ENCODE measurements at regions not wholly inside any gene's neighbourhood (a gene's known extent, or its start where the extent isn't known, plus 50 kb on each side); places are given as distances from the start of the nearest gene placed in this dataset.

GRCh38 chr20:60804918-60805630 is 447.0 kb upstream of the CDH4 start:
- Histone ChIP-seq H3K4me1 (ENCODE audit: control insufficient read depth, insufficient read depth, low read length) (no peaks in the 10 kb centered on the region), H3K27me3 (ENCODE audit: control insufficient read depth, insufficient read depth, low read length) (no peaks in the 10 kb centered on the region), H3K36me3 (ENCODE audit: control insufficient read depth, insufficient read depth, low read length) (no peaks in the 10 kb centered on the region), H3K9ac (ENCODE audit: low read length) (no peak overlapping the region), H3K9me3 (ENCODE audit: control insufficient read depth, low read length) (no peaks in the 10 kb centered on the region), H3K4me3 (ENCODE audit: low read length) (no peak overlapping the region)

- no peaks in the 10 kb centered on the region for H3K36me3 ChIP-seq (ENCODE audit: control insufficient read depth, insufficient read depth, low read length)
- no peaks in the 10 kb centered on the region for H3K4me1 ChIP-seq (ENCODE audit: control insufficient read depth, insufficient read depth, low read length)
- H3K27me3 ChIP-seq (ENCODE audit: control insufficient read depth, insufficient read depth, low read length): no peaks in the 10 kb centered on the region
- H3K9me3 ChIP-seq (ENCODE audit: control insufficient read depth, low read length): no peaks in the 10 kb centered on the region
- H3K9ac ChIP-seq (ENCODE audit: low read length): no peak overlapping the region
- no peak overlapping the region for H3K4me3 ChIP-seq (ENCODE audit: low read length)
Observed at GRCh38 chr20:60806354-60806753, 445.7 kb upstream of the CDH4 start.

- Histone ChIP-seq H3K36me3 (ENCODE audit: control insufficient read depth, insufficient read depth, low read length) (no peaks in the 10 kb centered on the region), H3K27me3 (ENCODE audit: control insufficient read depth, insufficient read depth, low read length) (no peaks in the 10 kb centered on the region), H3K4me3 (ENCODE audit: low read length) (no peak overlapping the region), H3K4me1 (ENCODE audit: control insufficient read depth, insufficient read depth, low read length) (no peaks in the 10 kb centered on the region), H3K9ac (ENCODE audit: low read length) (no peak overlapping the region), H3K9me3 (ENCODE audit: control insufficient read depth, low read length) (no peaks in the 10 kb centered on the region)
Observed at GRCh38 chr20:60806824-60807223, 445.2 kb upstream of the CDH4 start.

- no peaks in the 10 kb centered on the region for H3K4me1 ChIP-seq (ENCODE audit: control insufficient read depth, insufficient read depth, low read length)
- no peak overlapping the region for H3K9ac ChIP-seq (ENCODE audit: low read length)
- no peaks in the 10 kb centered on the region for H3K9me3 ChIP-seq (ENCODE audit: control insufficient read depth, low read length)
- no peak overlapping the region for H3K4me3 ChIP-seq (ENCODE audit: low read length)
- H3K36me3 ChIP-seq (ENCODE audit: control insufficient read depth, insufficient read depth, low read length): no peaks in the 10 kb centered on the region
- H3K27me3 ChIP-seq (ENCODE audit: control insufficient read depth, insufficient read depth, low read length): no peaks in the 10 kb centered on the region
Observed at GRCh38 chr20:60808003-60808672, 443.9 kb upstream of the CDH4 start.

- Histone ChIP-seq H3K4me3 (ENCODE audit: low read length) (no peak overlapping the region), H3K27me3 (ENCODE audit: control insufficient read depth, insufficient read depth, low read length) (no peaks in the 10 kb centered on the region), H3K9ac (ENCODE audit: low read length) (no peak overlapping the region), H3K36me3 (ENCODE audit: control insufficient read depth, insufficient read depth, low read length) (no peaks in the 10 kb centered on the region), H3K9me3 (ENCODE audit: control insufficient read depth, low read length) (no peaks in the 10 kb centered on the region), H3K4me1 (ENCODE audit: control insufficient read depth, insufficient read depth, low read length) (no peaks in the 10 kb centered on the region)
Observed at GRCh38 chr20:60808701-60809100, 443.4 kb upstream of the CDH4 start.

- Histone ChIP-seq H3K4me1 (ENCODE audit: control insufficient read depth, insufficient read depth, low read length) (no peaks in the 10 kb centered on the region), H3K4me3 (ENCODE audit: low read length) (no peak overlapping the region), H3K36me3 (ENCODE audit: control insufficient read depth, insufficient read depth, low read length) (no peaks in the 10 kb centered on the region)
Observed at GRCh38 chr20:60810561-60810960, 441.5 kb upstream of the CDH4 start.

GRCh38 chr20:60812561-60812960 is 439.5 kb upstream of the CDH4 start:
- no peaks in the 10 kb centered on the region for H3K36me3 ChIP-seq (ENCODE audit: control insufficient read depth, insufficient read depth, low read length)
- no peaks in the 10 kb centered on the region for H3K9me3 ChIP-seq (ENCODE audit: control insufficient read depth, low read length)
- H3K27me3 ChIP-seq (ENCODE audit: control insufficient read depth, insufficient read depth, low read length): no peaks in the 10 kb centered on the region
- H3K9ac ChIP-seq (ENCODE audit: low read length): no peak overlapping the region
- H3K4me1 ChIP-seq (ENCODE audit: control insufficient read depth, insufficient read depth, low read length): no peaks in the 10 kb centered on the region
- no peak overlapping the region for H3K4me3 ChIP-seq (ENCODE audit: low read length)

More at GRCh38 chr20:60810561-60810960, 441.5 kb upstream of the CDH4 start:
- no peaks in the 10 kb centered on the region for H3K9me3 ChIP-seq (ENCODE audit: control insufficient read depth, low read length)
- no peak overlapping the region for H3K9ac ChIP-seq (ENCODE audit: low read length)
- H3K27me3 ChIP-seq (ENCODE audit: control insufficient read depth, insufficient read depth, low read length): no peaks in the 10 kb centered on the region

GRCh38 chr20:60813066-60813465 is 439.0 kb upstream of the CDH4 start:
- H3K4me1 ChIP-seq (ENCODE audit: control insufficient read depth, insufficient read depth, low read length): no peaks in the 10 kb centered on the region
- no peak overlapping the region for H3K9ac ChIP-seq (ENCODE audit: low read length)
- no peak overlapping the region for H3K4me3 ChIP-seq (ENCODE audit: low read length)
- no peaks in the 10 kb centered on the region for H3K36me3 ChIP-seq (ENCODE audit: control insufficient read depth, insufficient read depth, low read length)
- no peaks in the 10 kb centered on the region for H3K27me3 ChIP-seq (ENCODE audit: control insufficient read depth, insufficient read depth, low read length)
- H3K9me3 ChIP-seq (ENCODE audit: control insufficient read depth, low read length): no peaks in the 10 kb centered on the region

- H3K36me3 ChIP-seq (ENCODE audit: control insufficient read depth, insufficient read depth, low read length): no peaks in the 10 kb centered on the region
- H3K9ac ChIP-seq (ENCODE audit: low read length): no peak overlapping the region
- H3K27me3 ChIP-seq (ENCODE audit: control insufficient read depth, insufficient read depth, low read length): no peaks in the 10 kb centered on the region
- H3K4me1 ChIP-seq (ENCODE audit: control insufficient read depth, insufficient read depth, low read length): no peaks in the 10 kb centered on the region
- no peak overlapping the region for H3K4me3 ChIP-seq (ENCODE audit: low read length)
- no peaks in the 10 kb centered on the region for H3K9me3 ChIP-seq (ENCODE audit: control insufficient read depth, low read length)
Observed at GRCh38 chr20:60815656-60816055, 436.4 kb upstream of the CDH4 start.

GRCh38 chr20:60816901-60817300 is 435.2 kb upstream of the CDH4 start:
- H3K4me1 ChIP-seq (ENCODE audit: control insufficient read depth, insufficient read depth, low read length): no peaks in the 10 kb centered on the region
- H3K9me3 ChIP-seq (ENCODE audit: control insufficient read depth, low read length): no peaks in the 10 kb centered on the region
- no peak overlapping the region for H3K4me3 ChIP-seq (ENCODE audit: low read length)
- no peaks in the 10 kb centered on the region for H3K27me3 ChIP-seq (ENCODE audit: control insufficient read depth, insufficient read depth, low read length)
- H3K9ac ChIP-seq (ENCODE audit: low read length): no peak overlapping the region
- no peaks in the 10 kb centered on the region for H3K36me3 ChIP-seq (ENCODE audit: control insufficient read depth, insufficient read depth, low read length)

GRCh38 chr20:60817891-60818290 is 434.2 kb upstream of the CDH4 start:
- no peak overlapping the region for H3K4me3 ChIP-seq (ENCODE audit: low read length)
- no peaks in the 10 kb centered on the region for H3K9me3 ChIP-seq (ENCODE audit: control insufficient read depth, low read length)
- no peaks in the 10 kb centered on the region for H3K4me1 ChIP-seq (ENCODE audit: control insufficient read depth, insufficient read depth, low read length)
- no peak overlapping the region for H3K9ac ChIP-seq (ENCODE audit: low read length)
- no peaks in the 10 kb centered on the region for H3K27me3 ChIP-seq (ENCODE audit: control insufficient read depth, insufficient read depth, low read length)
- H3K36me3 ChIP-seq (ENCODE audit: control insufficient read depth, insufficient read depth, low read length): no peaks in the 10 kb centered on the region

- H3K9me3 ChIP-seq (ENCODE audit: control insufficient read depth, low read length): no peaks in the 10 kb centered on the region
- H3K27me3 ChIP-seq (ENCODE audit: control insufficient read depth, insufficient read depth, low read length): no peaks in the 10 kb centered on the region
- H3K4me3 ChIP-seq (ENCODE audit: low read length): no peak overlapping the region
- H3K36me3 ChIP-seq (ENCODE audit: control insufficient read depth, insufficient read depth, low read length): no peaks in the 10 kb centered on the region
- no peaks in the 10 kb centered on the region for H3K4me1 ChIP-seq (ENCODE audit: control insufficient read depth, insufficient read depth, low read length)
- H3K9ac ChIP-seq (ENCODE audit: low read length): no peak overlapping the region
Observed at GRCh38 chr20:60819511-60819910, 432.6 kb upstream of the CDH4 start.
